ENCODE measurements at regions not wholly inside any gene's neighbourhood (a gene's known extent, or its start where the extent isn't known, plus 50 kb on each side); places are given as distances from the start of the nearest gene placed in this dataset.
A peak's percentile ranks its signal among the peaks of the same experiment; 100 is the strongest.
"Not testable (repeated sequence)": the region's sequence is repeated elsewhere in the genome, so short reads cannot be mapped to it uniquely, and the experiment has no call there.

DNA sequence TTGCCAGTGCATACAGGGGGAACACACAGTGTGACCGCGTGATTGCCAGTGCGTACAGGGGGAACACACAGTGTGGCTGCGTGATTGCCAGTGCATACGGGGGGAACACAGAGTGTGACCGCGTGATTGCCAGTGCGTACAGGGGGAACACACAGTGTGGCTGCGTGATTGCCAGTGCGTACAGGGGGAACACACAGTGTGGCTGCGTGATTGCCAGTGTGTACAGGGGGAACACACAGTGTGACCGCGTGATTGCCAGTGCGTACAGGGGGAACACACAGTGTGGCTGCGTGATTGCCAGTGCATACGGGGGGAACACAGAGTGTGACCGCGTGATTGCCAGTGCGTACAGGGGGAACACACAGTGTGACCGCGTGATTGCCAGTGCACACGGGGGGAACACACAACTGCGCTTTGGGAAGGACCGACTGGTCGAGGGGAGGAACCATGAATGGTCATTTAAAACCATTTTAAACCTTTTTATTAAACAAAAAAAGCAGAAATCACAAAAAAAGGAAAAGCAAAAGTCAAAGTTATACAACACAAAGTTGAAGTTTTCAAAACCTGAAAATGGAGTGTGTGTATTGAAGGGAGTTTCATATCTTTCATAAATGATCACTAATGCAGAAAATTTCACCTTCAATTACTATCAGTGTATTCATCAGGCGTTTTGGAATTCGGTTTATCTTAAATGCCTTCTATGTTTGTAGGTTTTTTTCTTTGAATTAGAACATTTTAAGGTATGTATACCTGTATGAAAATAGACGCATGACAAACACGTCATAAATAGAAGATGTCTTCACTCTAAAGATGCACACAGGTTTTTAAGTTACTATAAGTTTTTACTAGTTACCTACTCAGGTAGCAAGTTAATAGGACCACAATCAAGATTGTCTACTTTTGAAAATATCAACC lies 141.0 kb downstream of the RTP5 start:
- DNase-seq, result not testable (repeated sequence)

DNA sequence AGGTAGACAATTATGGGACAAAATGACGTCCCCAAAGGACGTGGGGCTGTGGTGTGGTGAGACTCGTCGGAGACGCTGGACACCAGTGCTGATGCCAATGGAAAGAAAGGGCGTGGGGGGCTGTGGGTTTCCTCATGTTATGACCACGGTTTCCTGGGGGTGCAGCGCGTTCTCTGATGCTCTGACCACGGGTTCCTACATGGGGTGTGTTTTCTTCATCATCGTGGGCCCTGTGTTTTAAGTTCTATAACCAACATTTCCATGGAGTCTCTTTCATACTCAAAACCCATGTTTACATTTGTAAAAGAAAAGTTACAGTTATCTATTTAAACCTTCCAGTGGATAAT lies 141.6 kb downstream of the RTP5 start:
- DNase-seq, result no peak

DNA sequence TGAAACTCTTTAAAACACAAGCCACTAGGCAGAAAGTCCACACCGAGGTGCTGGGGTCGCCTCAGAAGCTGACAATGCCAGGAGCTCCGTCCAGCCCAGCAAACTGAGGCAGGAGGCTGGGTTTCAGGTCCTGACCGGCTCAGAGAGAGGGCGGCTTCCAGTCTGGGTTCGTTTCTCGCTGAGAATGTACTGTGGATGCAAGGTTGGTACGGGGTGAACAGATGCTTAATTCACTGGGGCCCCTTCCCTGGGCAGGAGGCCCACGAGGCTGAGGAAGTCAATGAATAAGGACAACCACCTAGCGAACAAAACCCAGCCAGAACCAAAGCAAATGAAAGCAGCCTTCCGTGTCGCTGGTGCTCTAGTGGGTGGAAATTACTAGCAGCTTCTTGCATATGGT lies 142.0 kb downstream of the RTP5 start:
- DNase-seq, result no peak

DNA sequence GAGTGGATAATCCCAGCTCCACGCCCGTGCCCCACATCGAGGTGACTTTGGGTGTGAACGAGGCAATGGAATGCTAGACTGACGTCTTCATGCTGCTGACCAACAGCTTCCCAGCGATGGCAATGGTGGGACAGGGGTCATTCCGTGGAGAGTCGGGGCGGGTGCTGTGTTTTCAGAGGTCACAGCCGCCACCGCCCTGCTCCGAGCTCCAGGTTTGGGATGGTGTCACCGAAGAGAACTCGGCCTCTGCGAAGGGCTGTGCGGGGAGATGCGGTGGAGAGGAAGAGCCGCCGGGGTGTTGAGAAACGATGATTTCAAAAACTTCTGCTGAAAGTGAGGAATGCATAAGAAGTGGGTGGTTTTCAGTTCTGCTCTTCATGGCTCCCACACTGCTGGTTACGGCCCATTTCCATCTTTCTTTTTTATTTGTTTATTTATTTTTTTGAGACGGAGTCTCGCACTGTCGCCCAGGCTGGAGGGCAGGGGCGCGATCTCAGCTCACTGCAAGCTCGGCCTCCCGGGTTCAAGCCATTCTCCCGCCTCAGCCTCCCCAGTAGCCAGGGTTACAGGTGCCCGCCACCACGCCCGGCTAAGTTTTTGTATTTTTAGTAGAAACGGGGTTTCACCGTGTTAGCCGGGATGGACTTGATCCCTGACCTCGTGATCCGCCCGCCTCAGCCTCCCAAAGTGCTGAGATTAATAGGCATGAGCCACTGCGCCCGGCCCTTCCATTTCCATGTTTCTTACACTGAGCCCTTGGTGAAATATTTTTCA lies 142.6 kb downstream of the RTP5 start:
- DNase-seq, result no peak

DNA sequence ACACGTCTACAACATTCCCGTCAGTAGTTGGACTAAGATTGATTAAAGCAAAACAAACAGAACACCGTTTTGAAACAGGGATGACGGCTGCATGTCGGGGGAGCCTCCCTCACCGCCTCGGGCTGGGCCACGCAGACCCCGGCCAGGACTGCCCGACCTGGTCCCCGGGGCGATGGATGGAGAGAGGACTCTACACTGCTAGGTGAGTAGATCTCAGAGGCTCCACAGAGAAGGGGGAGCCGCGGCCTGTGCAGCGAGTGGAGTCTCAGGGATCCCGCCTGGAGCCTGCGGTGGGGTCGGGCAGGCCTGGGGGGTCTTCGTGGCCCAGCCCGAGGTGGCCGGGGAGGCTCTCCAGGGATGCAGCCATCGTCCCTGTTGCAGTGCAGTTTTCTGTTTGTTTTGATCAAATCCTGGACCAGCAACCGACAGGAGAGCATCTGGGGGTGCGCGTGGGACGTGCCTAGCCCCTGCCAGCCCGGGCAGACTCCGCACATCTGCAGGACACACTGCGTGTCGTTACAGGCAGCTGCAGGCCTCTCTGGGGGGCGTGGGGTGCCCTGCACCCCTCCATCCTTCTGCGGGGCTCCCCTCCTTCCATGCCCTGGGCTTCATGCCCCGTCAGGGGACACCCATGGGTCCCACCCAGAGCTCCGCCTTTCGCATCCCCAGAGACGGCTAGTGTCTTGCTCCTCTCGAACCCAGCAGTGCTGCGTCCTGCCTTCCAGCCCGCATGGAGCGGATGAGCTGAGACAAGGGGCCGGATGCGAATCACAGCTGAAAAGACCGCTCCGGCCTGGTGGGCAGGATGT lies 143.6 kb downstream of the RTP5 start:
- DNase-seq, result no peak

DNA sequence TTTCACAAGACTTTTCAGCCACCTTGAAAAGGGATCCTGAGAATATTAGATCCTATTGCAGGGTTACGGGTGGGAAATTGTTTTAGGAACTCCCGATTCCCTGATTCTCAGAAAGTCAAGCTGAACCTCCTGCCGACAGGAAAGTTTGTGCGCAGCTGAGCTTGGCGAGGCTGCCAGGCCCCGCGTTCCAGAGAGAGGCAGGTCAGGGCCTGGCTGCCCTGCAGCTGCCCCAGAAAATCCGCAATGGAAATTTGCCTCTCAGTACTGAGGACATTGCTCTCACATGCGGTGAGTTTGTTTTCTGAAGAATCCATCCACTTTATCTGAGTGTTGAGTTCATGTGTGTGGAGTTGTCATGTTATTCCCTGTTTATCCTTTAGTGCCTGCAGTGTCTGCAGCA lies 144.2 kb downstream of the RTP5 start:
- no peak for DNase-seq

DNA sequence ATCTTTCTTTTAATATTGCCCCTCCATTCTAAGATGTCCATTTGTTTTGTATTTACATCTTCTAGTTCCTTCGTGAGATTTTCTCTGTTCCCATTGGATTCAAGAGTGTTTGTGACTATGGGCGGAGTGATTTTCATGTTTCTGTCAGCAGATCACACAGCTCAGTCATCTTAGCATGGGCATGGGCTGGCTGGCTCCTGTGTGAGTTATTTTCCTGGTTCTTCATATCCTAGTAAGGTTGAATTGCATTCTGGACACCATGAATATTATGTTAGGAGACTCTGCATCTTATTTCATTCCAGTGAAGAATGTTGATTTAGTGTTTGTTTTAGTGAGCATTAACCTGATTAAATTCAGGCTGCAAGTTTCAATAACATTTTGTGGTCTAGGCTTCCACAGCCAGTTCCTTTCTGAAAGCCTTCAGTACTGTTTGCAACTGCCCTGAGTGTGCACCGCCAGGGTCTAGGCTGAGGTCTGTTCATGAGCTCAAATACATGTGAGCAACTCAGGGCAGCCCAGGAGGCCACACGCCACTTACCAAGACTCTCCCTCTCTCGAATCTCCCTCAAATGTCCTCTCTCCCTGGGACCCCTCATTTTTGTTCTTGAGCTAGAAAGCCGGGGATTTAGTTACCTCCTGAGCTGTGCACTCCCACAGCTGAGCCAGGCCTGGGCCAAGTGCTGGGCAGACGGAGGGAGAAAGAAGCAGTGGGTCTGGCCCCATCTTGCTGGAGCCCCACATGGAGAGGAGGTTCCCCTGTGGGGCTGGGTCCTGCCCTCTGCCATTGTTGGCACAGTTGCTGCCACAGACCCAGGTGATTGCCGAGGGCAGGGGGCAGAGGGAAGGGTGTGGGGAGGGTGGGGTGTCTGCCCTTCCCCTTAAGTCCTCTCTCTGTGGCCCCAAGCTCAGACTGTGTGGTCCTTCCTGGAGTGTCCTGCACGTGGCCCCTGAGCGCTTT lies 145.9 kb downstream of the RTP5 start:
- DNase-seq, result no peak

DNA sequence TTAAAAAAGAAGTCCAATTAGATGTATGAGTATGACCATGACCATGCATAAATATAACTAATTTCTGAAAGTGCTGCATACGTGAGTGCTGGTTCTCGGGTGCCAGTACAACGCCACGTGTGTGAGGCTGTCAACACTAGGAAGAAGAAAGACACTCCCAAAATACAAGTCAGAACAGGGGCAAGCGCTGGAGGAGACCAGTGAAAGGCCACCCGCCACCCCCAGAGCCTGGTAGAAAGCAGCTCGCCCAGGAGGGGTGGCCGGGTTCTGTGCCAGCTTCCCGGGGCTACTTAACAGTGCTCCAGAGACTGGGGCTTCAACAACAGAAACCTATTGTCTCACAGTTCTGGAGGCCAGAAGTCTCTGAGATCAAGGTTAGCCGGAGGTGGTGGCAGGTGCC lies 147.6 kb downstream of the RTP5 start:
- DNase-seq, result no peak

DNA sequence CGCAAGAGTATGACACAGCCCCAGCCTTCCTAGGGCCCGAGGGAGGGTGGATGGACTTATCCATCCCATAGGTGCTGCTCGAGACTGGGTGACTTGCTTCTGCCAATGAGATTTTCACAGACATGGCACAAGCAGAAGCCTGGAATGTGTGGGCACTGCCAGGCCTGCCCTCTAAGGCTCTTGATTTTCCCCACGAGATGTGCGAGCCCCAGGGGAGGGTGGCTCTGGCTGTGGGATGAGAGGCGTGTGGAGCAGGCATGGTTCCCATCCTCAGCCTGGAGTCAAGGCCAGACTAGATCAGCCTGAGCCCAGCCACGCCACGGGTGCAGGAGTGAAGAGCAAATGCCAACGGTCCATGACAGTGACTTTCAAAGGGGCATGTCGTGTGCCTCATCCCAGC lies 148.9 kb downstream of the RTP5 start:
- not testable (repeated sequence) for DNase-seq

DNA sequence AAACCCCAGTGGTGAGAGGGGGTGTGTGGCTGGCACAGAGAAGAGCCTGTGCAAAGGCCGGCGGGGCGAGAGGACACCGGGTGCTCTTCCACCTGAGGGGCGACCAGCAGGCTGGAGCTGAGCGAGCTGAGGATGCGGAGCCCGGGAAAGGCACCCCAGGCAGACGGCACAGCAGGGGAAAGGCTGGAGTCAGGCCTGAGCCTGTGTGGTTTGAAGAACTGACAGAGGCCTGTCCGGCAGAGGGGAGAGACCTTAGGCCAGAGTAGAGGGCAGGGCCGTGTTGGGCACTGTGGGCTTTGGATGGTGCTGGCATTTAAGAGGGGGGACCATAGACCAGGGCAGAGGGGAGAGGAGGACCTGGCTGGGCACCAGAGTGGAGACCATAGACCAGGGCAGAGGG lies 149.8 kb downstream of the RTP5 start:
- no peak for DNase-seq

DNA sequence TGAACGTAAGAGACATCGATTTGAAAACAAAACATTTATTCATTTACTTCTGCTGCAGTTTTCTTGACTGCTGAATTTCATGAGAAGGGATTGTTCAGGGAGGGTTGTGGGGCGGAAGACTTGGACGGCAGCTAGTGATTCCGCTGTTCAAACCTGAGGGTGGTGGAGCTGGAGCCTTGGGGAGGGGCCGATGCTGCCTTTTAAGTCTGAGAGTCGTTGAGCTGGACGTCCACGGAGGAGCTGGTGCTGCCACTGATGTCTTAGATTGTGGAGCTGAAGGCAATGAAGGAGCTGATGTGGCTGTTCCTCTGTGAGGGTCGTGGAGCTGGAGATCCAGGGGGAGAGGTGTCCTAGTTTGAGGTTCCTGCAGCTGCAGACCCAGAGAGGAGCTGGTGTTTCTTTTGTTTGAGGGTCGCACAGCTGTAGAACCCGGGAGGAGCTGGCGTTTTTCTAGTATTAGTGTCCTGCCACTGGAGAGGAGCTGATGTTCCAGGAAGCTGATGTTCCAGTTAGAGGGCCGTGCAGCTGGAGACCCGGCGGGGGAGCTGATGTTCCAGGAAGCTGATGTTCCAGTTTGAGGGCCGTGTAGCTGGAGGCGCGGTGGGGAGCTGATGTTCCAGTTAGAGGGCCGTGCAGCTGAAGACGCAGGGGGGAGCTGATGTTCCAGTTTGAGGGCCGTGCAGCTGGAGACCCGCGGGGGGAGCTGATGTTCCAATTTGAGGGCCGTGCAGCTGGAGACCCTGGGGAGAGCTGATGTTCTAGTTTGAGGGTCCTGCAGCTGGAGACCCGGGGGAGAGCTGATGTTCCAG lies 150.9 kb downstream of the RTP5 start:
- DNase-seq, result no peak

DNA sequence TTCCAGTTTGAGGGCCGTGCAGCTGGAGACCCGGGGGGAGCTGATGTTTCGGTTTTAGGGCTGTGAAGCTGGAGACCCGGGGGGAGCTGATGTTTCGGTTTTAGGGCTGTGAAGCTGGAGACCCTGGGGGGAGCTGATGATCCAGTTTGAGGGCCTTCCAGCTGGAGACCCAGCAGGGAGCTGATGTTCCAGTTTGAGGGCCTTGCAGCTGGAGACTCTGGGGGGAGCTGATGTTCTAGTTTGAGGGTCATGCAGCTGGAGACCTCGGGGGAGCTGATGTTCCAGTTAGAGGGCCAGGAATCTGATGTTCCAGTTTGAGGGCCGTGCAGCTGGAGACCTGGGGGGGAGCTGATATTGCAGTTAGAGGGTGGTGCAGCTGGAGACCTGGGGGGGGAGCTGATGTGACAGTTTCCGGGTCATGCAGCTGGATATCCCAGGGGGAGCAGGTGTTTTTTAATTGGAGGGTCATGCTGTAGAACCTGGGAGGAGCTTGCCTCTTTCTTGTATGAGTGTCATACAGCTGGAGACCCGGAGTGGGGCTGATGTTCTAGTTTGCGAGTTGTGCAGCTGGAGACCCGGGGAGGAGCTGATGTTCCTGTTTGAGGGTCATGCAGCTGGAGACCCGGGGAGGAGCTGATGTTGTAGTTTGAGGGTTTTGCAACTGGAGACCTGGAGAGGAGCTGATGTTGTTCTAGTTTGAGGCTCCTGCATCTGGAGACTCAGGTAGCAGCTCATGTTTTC lies 153.2 kb downstream of the RTP5 start:
- DNase-seq, result no peak

DNA sequence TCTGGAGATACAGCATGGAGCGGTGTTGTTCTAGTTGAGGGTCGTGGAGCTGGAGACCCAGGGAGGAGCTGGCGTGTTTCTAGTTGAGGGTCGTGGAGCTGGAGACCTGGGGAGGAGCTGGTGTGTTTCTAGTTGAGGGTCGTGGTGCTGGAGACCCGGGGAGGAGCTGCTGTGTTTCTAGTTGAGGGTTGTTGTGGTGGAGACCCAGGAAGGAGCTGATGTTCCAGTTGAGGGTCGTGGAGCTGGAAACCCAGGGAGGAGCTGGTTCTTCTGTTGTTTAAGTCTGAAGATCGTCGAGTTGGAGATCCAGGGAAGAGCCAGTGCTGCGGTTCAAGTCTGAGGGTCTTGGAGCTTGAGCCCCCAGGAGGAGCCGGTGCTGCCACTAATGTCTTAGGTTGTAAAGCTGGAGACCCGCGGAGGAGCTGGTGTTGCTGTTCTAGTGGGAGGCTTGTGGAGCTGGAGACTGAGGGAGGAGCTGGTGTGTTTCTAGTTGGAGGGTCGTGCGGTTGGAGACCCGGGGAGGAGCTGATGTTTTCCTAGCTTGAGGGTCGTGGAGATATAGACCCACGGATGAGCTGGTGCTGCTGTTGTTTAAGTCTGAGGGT lies 155.3 kb downstream of the RTP5 start:
- DNase-seq, result no peak

DNA sequence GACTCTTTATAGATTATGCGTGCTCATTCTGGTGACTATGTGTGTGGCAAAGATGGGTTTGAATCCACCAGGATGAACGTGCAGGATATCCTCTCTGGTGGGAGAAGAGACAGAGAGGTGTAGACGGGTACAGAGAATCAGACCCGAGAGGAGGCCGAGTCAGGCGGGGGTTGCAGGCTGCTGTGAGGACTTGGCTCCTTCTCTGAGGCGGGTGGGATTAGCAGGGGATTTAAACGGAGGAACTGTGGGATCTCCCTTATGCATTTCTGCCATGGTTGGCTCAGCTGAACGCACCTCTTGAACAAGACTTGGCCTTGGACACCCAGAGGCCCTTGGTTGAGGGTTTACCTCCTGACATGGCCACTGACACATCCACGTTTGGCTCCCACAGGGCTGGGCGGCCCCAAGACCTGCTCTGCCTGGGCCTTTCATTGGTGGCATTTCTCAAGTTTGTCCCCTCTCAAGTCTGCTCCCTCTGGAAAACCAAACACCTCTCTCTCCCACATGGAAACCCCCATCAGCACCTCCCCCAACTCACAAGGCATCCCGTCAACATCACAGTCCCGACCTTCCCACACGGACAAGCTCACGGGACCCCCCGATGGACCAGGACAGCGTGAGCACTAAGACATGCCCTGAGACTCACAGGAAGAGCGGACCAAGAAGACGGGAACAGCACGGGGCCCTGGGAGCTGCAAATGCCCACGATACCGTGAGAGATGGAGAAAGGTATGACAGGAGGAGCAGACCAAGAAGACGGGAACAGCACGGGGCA lies 158.3 kb downstream of the RTP5 start:
- no peak for DNase-seq

DNA sequence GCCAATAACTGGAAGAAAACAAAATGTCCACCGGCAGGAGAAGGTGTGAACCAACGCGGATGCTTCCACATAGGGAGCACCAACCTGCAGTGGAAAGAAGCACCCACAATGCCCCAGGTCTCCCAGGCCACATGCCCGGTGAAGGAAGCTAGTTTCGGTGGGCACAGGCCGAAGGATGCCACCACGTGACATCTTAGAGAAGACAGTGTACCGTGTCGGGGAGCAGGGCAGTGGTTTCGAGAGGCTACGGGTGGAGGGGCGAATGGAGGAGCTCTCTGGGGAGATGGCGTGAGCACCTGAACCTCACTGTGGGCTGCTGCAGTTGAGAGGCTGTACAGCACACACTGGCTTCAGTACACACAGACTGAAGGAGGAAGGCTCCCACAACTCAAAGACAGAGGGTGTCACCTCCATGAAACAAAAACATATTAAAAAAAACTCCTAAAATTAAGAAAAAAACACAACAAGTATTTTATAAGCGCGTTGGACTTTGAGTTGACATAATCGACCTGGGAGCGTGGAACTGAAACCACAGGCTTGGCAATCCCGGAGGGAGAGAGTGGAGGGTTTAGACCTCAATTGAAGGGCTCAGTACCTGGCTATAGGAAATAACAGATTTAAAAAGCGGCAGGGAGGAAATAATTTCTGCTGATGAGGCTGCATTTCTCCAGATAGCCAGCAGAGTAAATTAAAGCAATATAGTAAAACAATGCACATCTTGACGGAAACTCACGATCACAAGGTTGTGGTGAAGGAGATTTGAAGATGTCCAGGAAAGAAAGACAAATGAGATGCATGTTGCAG lies 160.1 kb downstream of the RTP5 start:
- no peak for DNase-seq

DNA sequence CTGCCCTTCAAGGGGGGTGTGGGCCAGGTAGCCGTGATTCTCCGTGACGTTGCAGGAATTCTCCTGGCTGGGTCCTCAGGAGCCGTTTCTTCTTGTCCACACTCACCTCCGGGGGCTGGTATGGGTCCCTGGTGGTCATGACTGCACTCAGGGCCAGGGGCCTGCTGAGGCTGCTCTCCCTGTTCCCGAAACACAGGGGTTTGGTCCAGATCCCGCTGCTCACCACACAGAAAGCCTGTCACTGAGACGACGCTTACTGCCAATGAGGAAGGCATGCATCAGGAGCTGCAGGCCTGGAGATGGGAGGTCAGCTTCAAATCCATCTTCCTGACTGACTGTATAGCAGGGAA lies 160.7 kb downstream of the RTP5 start:
- DNase-seq, result no peak

DNA sequence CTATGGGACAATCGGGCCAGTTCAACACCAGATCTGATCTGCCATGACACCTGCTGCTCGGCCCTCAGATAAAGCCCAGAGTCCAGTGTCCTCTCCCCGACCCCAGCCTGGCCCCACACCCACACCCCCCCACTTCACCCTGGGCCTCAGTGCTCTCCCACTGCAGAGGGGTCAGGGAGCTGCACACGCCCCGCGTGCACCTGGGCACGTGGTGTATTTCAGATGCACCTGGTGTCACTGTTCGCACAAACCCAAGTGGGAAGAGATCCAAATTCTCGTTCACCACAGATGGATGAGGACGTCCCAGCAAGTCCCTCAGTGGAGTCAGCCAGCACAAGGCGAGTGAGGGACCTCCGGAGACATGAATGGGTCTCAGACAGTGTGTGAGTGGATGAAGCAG lies 161.3 kb downstream of the RTP5 start:
- no peak for DNase-seq

DNA sequence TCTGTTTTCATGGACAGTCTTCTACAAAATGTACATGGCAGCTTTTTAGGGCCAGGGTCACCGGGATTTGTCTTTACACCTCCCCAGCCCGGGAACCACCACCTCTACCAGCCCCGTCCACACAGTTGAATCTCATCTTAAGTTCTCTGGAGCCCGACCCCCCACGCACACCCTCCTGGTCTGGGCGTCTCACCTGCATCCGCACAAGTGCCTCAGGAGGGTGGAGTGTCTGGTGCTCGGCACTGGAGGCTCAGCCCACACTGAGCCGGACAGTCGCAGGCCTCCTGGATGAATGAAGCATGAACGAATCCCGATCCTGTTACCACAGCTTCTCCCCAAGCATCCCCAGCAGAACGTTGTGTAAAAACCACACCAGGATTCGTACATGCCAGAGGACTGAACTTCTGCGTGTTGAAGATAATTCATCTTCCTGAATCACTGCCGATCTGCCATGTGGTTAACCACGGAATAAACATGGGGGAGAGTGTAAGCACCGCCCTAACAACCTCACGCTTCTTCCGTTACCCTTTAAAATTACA lies 162.0 kb downstream of the RTP5 start:
- DNase-seq, result peak; percentile 14 to 73

All from stimulated activated CD4-positive, alpha-beta T cell treated with anti-CD3 and anti-CD28 coated beads, Interleukin-4, amount 100 ng/mL, for 4 hours (primary cell).